CD4-positive, alpha-beta T cell treated with Interleukin-12 subunit alpha and Interleukin-12 subunit beta, for 1 hour (primary cell): ENCODE measurements at regions not wholly inside any gene's neighbourhood (a gene's known extent, or its start where the extent isn't known, plus 50 kb on each side); places are given as distances from the start of the nearest gene placed in this dataset.

Experiments
- DNase-seq: peaks from one replicate; pipeline ENCODE4 v3.0.0-alpha.2; 2020

- no peak for DNase-seq
These were observed 425.1 kb downstream of the SETD4 start for GRCh38 chr21:35635261-35635660.

- DNase-seq, result no peak
These were observed 426.8 kb downstream of the SETD4 start for GRCh38 chr21:35633501-35633900.

- no peak for DNase-seq
These were observed 427.6 kb downstream of the SETD4 start for GRCh38 chr21:35632711-35633110.

GRCh38 chr21:35628316-35628715 is 432.0 kb downstream of the SETD4 start:
- DNase-seq, result no peak

GRCh38 chr21:35627462-35627861 is 432.9 kb downstream of the SETD4 start:
- DNase-seq, result no peak

- no peak for DNase-seq
These were observed 434.8 kb downstream of the SETD4 start for GRCh38 chr21:35625576-35625975.

GRCh38 chr21:35624901-35625300 is 435.4 kb downstream of the SETD4 start:
- DNase-seq, result no peak

- no peak for DNase-seq
These were observed 437.7 kb downstream of the SETD4 start for GRCh38 chr21:35622612-35623011.

- no peak for DNase-seq
These were observed 441.1 kb downstream of the SETD4 start for GRCh38 chr21:35619184-35619583.

- no peak for DNase-seq
These were observed 442.8 kb downstream of the SETD4 start for GRCh38 chr21:35617491-35617890.

- DNase-seq, result peak; percentile 0
These were observed 444.2 kb downstream of the SETD4 start for GRCh38 chr21:35616090-35616489.

GRCh38 chr21:35615325-35615724 is 445.0 kb downstream of the SETD4 start:
- DNase-seq, result no peak

- no peak for DNase-seq
These were observed 445.9 kb downstream of the SETD4 start for GRCh38 chr21:35614396-35614921.

GRCh38 chr21:35611708-35612132 is 448.6 kb downstream of the SETD4 start:
- DNase-seq, result no peak

GRCh38 chr21:35609263-35609662 is 451.1 kb downstream of the SETD4 start:
- no peak for DNase-seq

GRCh38 chr21:35607406-35607805 is 452.9 kb downstream of the SETD4 start:
- no peak for DNase-seq

- no peak for DNase-seq
These were observed 453.7 kb downstream of the SETD4 start for GRCh38 chr21:35606578-35606977.

GRCh38 chr21:35606146-35606545 is 454.2 kb downstream of the SETD4 start:
- DNase-seq, result no peak

GRCh38 chr21:35603494-35603893 is 456.8 kb downstream of the SETD4 start:
- no peak for DNase-seq

- no peak for DNase-seq
These were observed 457.4 kb downstream of the SETD4 start for GRCh38 chr21:35602811-35603362.

- no peak for DNase-seq
These were observed 459.1 kb downstream of the SETD4 start for GRCh38 chr21:35601211-35601610.

- DNase-seq, result no peak
These were observed 461.2 kb downstream of the SETD4 start for GRCh38 chr21:35599164-35599563.

GRCh38 chr21:35597750-35598339 is 462.5 kb downstream of the SETD4 start:
- no peak for DNase-seq

- no peak for DNase-seq
These were observed 465.4 kb downstream of the SETD4 start for GRCh38 chr21:35594905-35595304.

- no peak for DNase-seq
These were observed 467.3 kb downstream of the SETD4 start for GRCh38 chr21:35593000-35593502.
